Stimulated activated naive B cell treated with anti-CD40 and anti-IgM and Interleukin-4, amounts not matched to agents 10 μg/mL and 1 μg/mL and 100 μg/mL, for 72 hours (primary cell): ENCODE measurements at regions not wholly inside any gene's neighbourhood (a gene's known extent, or its start where the extent isn't known, plus 50 kb on each side); places are given as distances from the start of the nearest gene placed in this dataset.

Experiments used
- ATAC-seq, 2 donors: fragments of 150-1000 bp; cut with Tn5 transposase; replicated peaks; 2 replicates each; pipeline ENCODE4 v1.10.0; 2021; ENCODE audit warnings: moderate library complexity in 1 of 2
- DNase-seq: peaks from one replicate; pipeline ENCODE4 v3.0.0; 2021
- H3K27ac Mint-ChIP-seq: one replicate; pipeline ENCODE4 v1.8.0; 2022; ENCODE audit warnings: mild to moderate bottlenecking, mixed read lengths
- H3K27me3 Mint-ChIP-seq, 2 donors: one replicate each; pipeline ENCODE4 v1.8.0; 2022; ENCODE audit warnings: mixed read lengths in 2 of 2
- H3K36me3 Mint-ChIP-seq, 2 donors: one replicate each; pipeline ENCODE4 v1.8.0; 2022; ENCODE audit warnings: mixed read lengths in 2 of 2, mild to moderate bottlenecking in 1 of 2
- H3K4me1 Mint-ChIP-seq, 2 donors: one replicate each; pipeline ENCODE4 v1.8.0; 2022; ENCODE audit warnings: mixed read lengths in 2 of 2, mild to moderate bottlenecking in 1 of 2
- H3K4me3 Mint-ChIP-seq, 2 donors: one replicate each; pipeline ENCODE4 v1.8.0; 2022; ENCODE audit warnings: mild to moderate bottlenecking in 2 of 2, mixed read lengths in 2 of 2, moderate library complexity in 1 of 2
- H3K9me3 Mint-ChIP-seq, 2 donors: one replicate each; pipeline ENCODE4 v1.8.0; 2022; ENCODE audit warnings: mixed read lengths in 2 of 2, mild to moderate bottlenecking in 1 of 2

DNA sequence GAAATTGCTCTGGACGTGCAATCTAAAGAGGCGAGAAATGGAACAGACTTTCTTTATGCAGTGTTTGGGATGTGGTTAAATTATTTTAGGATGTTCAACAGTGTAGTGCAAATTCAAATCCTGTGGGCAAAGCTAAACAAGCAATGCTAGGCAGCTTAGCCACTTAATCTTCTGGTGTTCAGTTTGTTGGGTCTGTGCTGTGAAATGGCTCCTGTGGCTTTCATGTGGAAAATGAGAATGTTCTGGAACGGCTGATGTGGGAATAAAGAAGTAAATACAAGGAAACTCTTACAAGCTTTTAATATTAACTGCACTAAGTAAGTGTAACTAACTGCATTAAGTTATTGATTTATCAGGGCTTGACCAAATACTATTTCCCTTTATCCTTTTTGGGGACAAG lies 766.6 kb downstream of the ADGRL2 start:
- Mint-ChIP-seq H3K4me3 (no peak overlapping the region), H3K27me3 (no peaks in the 10 kb centered on the region), H3K9me3 (peaks cover 0 to 4% of the 10 kb centered on the region in 2 donors), H3K36me3 (no peaks in the 10 kb centered on the region), H3K4me1 (peaks cover 1 to 10% of the 10 kb centered on the region in 2 donors), H3K27ac (no peak overlapping the region)
- ATAC-seq (no peak), DNase-seq (no peak)

DNA sequence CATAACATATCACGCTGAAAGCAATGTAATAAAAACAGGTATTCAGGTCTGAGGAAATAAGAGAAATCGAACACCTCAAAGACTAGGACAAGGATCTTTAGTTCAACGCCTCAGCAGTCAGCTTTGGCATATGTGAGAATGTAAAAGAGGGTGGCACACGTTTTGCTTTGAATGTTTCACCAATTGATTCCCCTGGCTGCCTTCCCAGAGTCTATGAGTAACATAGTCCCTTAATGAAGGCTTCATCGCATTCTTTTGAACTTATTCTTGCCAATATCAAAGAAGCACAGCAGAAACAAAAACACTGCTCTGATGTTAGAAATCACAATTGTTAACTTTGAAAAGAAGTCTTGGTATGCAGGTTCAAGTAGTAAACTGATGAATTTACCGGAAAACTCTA lies 764.8 kb downstream of the ADGRL2 start:
- ATAC-seq (no peak), DNase-seq (no peak)
- H3K4me3 Mint-ChIP-seq: no peak overlapping the region
- no peaks in the 10 kb centered on the region for H3K36me3 Mint-ChIP-seq
- H3K4me1 Mint-ChIP-seq: peaks cover 1 to 12% of the 10 kb centered on the region in 2 donors
- H3K27ac Mint-ChIP-seq: no peak overlapping the region
- H3K27me3 Mint-ChIP-seq: no peaks in the 10 kb centered on the region
- no peaks in the 10 kb centered on the region for H3K9me3 Mint-ChIP-seq

DNA sequence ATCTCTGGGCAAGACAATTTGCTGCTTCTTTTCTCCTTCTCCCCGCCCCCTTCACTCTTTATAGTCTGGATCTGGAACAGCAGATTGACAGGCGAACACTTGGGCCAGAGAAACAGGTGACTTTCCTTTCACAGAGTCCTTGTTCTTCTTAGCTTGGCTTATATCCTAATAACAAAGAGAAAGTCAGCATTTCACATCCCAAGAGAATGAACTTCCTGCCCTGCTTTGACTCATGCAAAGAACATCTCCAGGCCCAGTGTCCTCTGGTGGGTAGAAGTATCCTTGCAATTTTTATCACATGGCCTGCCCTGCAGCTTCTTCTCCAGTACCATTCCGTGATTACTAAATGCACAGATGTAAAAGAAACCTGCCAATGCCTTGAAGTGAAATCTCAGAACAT lies 764.4 kb downstream of the ADGRL2 start:
- no peak for DNase-seq
- no peaks in the 10 kb centered on the region for H3K36me3 Mint-ChIP-seq
- ATAC-seq: no peak

DNA sequence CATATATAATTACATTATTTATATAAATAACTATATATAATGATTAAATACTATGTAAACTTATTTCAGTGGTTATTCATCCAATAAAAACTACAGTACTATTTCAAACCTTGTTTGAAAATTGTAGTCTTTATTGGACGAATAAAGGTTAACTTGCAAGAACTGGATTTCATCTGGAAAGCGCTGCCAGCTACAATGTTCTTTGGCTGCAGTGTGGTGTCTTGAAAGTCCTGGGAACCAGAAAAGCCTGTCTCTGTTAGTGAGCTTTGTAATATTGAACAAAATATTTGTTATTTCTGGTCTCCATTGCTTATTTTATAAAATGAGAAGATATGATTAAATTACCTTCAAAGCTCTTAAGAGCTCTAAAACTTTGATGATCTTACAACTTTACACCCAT lies 763.6 kb downstream of the ADGRL2 start:
- Mint-ChIP-seq H3K4me1 (peaks cover 1 to 12% of the 10 kb centered on the region in 2 donors), H3K27ac (no peak overlapping the region), H3K27me3 (no peaks in the 10 kb centered on the region), H3K9me3 (no peaks in the 10 kb centered on the region), H3K36me3 (no peaks in the 10 kb centered on the region), H3K4me3 (no peak overlapping the region)
- DNase-seq (no peak), ATAC-seq (no peak)

More for the DNA sequence above, 764.4 kb downstream of the ADGRL2 start:
- Mint-ChIP-seq H3K4me1 (peaks cover 1 to 12% of the 10 kb centered on the region in 2 donors), H3K27ac (no peak overlapping the region), H3K9me3 (no peaks in the 10 kb centered on the region), H3K4me3 (no peak overlapping the region), H3K27me3 (no peaks in the 10 kb centered on the region)

DNA sequence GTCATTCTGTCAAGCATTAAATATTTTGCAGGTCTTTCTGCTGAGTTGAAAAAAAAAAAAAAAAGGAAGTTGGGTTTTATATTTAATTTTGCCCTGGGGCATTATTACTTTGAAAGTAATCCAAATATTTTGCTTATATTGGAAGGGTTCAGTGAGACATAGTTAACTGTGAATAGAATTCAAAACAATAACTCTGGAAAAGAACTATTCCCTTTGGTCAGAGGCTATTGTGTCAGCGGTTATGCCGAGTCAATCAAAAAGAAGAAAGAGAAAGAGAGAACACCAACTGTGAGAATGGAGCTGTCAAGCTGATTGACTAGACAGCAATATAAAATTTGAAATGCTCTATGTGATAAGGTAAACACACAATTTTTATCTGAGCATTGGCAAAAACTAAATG lies 761.7 kb downstream of the ADGRL2 start:
- H3K4me1 Mint-ChIP-seq: peaks cover 1 to 12% of the 10 kb centered on the region in 2 donors
- DNase-seq (no peak), ATAC-seq (no peak)
- H3K27ac Mint-ChIP-seq: peak overlapping the region; percentile 42
- H3K4me3 Mint-ChIP-seq: no peak overlapping the region
- H3K9me3 Mint-ChIP-seq: no peaks in the 10 kb centered on the region
- no peaks in the 10 kb centered on the region for H3K27me3 Mint-ChIP-seq
- H3K36me3 Mint-ChIP-seq: no peaks in the 10 kb centered on the region

DNA sequence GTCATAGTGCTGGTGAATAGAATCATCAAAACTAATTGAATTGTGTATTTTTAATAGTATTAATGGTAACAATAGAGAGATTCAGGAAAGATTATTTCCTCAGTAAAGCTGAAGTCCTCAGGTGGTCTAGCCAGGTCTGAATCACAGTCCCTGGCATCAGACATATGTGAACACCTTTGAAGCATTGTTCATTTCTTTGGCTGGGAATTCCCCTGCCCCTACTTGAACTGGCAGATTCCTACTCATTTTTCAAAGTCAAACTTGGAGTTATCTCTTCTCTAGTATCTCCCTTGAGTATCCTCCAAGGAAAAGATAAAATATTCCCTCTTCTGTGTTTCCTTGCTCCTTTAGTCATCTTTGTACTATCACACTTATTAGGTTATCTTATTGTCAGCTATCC lies 759.8 kb downstream of the ADGRL2 start:
- no peaks in the 10 kb centered on the region for H3K36me3 Mint-ChIP-seq
- H3K9me3 Mint-ChIP-seq: no peaks in the 10 kb centered on the region
- no peaks in the 10 kb centered on the region for H3K27me3 Mint-ChIP-seq
- no peak for DNase-seq
- peaks cover 1 to 12% of the 10 kb centered on the region in 2 donors for H3K4me1 Mint-ChIP-seq
- H3K4me3 Mint-ChIP-seq: no peak overlapping the region
- no peak for ATAC-seq
- H3K27ac Mint-ChIP-seq: no peak overlapping the region

DNA sequence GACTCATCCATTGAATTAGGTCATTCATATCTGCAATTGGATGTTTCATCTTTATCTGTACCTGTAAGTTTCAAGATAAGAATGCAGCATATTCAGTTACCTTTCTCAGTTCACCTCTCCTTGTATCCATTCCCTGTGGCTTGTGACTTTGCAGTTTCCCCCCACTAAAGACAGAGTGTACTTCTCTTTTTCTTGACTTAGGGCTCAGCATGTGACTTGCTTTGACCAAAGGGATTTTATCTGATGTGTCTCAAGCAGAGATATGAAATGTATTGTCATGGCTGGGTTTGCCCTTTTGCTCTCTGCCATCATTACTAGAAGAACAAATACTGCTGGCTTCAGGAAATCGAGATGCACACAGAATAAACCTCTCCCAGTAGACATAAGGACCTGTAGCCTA lies 754.8 kb downstream of the ADGRL2 start:
- no peaks in the 10 kb centered on the region for H3K4me1 Mint-ChIP-seq
- peaks cover 0 to 2% of the 10 kb centered on the region in 2 donors for H3K9me3 Mint-ChIP-seq
- DNase-seq (no peak), ATAC-seq (no peak)
- no peak overlapping the region for H3K27ac Mint-ChIP-seq
- no peaks in the 10 kb centered on the region for H3K36me3 Mint-ChIP-seq
- no peak overlapping the region for H3K4me3 Mint-ChIP-seq
- no peaks in the 10 kb centered on the region for H3K27me3 Mint-ChIP-seq

DNA sequence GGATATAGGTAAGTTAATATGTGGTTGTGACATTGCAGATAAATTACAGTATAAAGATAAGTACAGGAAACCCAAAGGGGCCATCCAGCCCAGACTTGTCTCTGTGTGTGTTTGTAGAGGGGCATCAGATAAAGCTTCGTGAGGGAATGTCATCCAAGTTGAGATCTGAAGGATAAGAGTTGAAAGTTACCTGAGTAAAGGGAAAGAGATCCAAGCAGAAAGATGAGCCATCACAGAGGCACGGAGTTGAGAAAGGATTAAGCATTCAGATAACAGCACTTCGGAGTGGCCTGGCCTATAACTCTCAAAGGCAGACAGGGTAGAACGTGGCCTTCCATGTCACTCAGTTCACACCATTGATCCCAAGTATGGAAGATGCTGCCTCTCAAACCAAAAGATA lies 749.1 kb downstream of the ADGRL2 start:
- Mint-ChIP-seq H3K27me3 (no peaks in the 10 kb centered on the region), H3K4me3 (no peak overlapping the region), H3K9me3 (peaks cover 0 to 5% of the 10 kb centered on the region in 2 donors), H3K27ac (no peak overlapping the region), H3K36me3 (no peaks in the 10 kb centered on the region), H3K4me1 (no peaks in the 10 kb centered on the region)
- DNase-seq (no peak), ATAC-seq (no peak)

DNA sequence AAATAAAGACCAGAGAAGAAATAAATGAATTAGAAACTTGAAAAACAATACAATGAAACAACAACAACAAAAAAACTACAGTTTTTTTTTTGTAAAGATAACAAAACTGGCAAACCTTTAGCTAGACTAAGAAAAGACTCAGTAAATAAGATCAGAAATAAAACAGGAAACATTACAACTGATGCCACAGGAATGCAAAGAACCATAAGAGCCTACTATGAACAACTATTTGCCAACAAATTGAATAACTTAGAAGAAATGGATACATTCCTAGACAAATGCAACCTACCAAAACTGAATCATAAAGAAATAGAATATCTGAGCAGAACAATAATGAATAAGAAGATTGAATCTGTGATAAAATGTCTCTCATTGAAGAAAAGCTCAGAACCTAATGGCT lies 742.0 kb downstream of the ADGRL2 start:
- H3K9me3 Mint-ChIP-seq: peaks cover 4 to 10% of the 10 kb centered on the region in 2 donors
- no peak overlapping the region for H3K4me3 Mint-ChIP-seq
- H3K36me3 Mint-ChIP-seq: peaks cover 3 to 4% of the 10 kb centered on the region in 2 donors
- H3K27ac Mint-ChIP-seq: no peak overlapping the region
- H3K27me3 Mint-ChIP-seq: no peaks in the 10 kb centered on the region
- H3K4me1 Mint-ChIP-seq: peaks cover 0 to 7% of the 10 kb centered on the region in 2 donors
- DNase-seq (no peak), ATAC-seq (no peak)

DNA sequence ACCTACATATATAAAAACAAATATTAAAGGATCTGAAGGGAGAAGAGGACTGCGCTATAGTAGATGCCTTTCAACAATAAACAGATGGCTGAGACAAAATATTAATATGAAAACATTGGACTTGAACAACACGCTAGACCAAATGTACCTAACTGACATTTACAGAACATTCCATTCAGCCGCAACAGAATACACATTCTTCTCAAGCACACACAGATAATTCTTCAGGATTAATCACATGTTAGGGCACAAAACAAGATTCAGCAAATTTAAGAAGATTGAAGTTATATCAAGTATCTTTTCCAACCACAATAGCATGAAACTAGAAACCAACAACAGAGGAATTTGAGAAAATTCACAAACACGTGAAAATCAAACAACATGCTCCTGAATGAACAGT lies 741.4 kb downstream of the ADGRL2 start:
- no peak overlapping the region for H3K4me3 Mint-ChIP-seq
- no peaks in the 10 kb centered on the region for H3K27me3 Mint-ChIP-seq
- no peak overlapping the region for H3K27ac Mint-ChIP-seq
- peaks cover 0 to 7% of the 10 kb centered on the region in 2 donors for H3K4me1 Mint-ChIP-seq
- ATAC-seq: no peak
- H3K9me3 Mint-ChIP-seq: peaks cover 4 to 10% of the 10 kb centered on the region in 2 donors
- DNase-seq: no peak
- peaks cover 3 to 4% of the 10 kb centered on the region in 2 donors for H3K36me3 Mint-ChIP-seq

DNA sequence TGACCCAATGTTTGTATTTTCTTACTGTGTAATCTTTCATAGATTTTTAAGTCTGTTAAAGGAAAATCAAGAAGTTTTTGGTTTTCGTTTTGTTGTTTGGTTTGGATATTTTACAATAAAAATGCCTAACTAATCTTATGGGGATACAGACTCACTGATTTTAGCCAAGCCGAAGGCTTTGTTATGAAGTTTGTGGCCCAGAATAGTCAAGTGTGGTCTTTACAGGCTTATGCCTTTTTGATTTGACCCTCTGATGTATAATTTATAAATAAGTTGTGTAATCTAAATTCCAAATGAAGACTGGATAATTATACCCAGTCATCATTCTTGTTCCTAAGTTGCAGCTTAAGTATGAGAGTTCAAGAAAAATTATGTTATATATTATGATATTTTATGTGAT lies 739.3 kb downstream of the ADGRL2 start:
- Mint-ChIP-seq H3K36me3 (peaks cover 3 to 4% of the 10 kb centered on the region in 2 donors), H3K4me3 (no peak overlapping the region), H3K4me1 (peaks cover 0 to 7% of the 10 kb centered on the region in 2 donors), H3K9me3 (peaks cover 8 to 10% of the 10 kb centered on the region in 2 donors), H3K27ac (no peak overlapping the region), H3K27me3 (no peaks in the 10 kb centered on the region)
- ATAC-seq (no peak), DNase-seq (no peak)

DNA sequence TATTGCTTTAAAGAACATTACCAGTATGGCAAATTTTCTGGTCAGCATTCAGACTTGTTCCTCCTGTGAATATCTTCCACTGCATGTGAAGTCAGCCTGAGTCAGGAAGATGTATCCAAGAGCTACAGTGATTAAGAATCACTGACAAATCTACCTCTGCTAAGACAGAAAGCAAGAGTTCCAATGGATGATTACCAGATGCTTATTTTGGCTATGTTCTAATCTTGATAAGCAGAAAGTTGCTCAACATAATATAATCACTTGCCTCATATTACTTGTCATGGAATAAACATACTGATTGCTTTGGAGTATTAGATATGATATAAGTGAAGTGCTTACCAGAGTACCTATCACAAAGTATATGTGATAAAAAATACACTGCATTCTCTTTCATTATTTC lies 738.1 kb downstream of the ADGRL2 start:
- DNase-seq: no peak
- Mint-ChIP-seq H3K27me3 (no peaks in the 10 kb centered on the region), H3K36me3 (peaks cover 3 to 4% of the 10 kb centered on the region in 2 donors), H3K4me1 (peaks cover 0 to 7% of the 10 kb centered on the region in 2 donors), H3K4me3 (no peak overlapping the region), H3K9me3 (peaks cover 8% of the 10 kb centered on the region in 2 donors), H3K27ac (no peak overlapping the region)
- no peak for ATAC-seq

DNA sequence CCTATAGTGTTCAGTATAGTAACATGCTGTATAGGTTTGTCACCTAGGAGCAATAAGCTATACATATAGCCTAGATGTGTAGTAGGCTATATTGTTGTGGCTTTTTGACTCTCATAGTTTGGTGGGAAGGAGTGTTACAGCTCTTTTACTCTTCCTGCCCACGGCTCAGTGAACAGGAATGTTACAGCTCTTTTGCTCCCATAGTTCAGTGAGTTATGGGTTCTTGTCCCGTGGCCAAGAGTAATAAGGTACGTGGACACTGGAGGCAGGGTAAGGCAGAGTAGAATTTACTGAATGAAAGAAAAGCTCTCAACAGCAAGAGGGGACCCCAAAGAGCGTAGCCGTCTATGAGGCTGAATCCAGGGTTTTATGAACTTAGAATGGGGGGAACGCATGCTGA lies 734.3 kb downstream of the ADGRL2 start:
- ATAC-seq: no peak
- no peak overlapping the region for H3K4me3 Mint-ChIP-seq
- H3K27ac Mint-ChIP-seq: no peak overlapping the region
- peaks cover 7 to 9% of the 10 kb centered on the region in 2 donors for H3K9me3 Mint-ChIP-seq
- DNase-seq: no peak
- H3K4me1 Mint-ChIP-seq: no peaks in the 10 kb centered on the region
- H3K27me3 Mint-ChIP-seq: no peaks in the 10 kb centered on the region
- no peaks in the 10 kb centered on the region for H3K36me3 Mint-ChIP-seq

DNA sequence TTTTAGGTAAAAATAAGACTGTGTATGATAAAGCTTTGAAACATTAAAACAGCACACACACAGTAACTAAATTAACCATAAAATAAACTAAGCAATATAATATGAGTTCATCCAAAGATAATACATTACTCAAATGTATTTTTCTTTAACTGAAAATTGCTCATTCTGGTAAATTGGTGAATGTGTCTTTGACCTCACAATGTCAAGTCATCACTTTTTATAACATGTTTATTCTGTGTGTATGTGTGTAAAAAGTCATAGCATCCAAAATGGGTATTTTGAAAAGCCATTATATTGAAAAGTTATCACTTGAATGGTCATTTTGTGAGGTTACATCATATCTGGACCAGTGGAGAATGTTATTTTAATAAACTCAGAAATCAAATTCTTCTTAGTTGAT lies 724.6 kb downstream of the ADGRL2 start:
- Mint-ChIP-seq H3K27me3 (no peaks in the 10 kb centered on the region), H3K4me1 (no peaks in the 10 kb centered on the region), H3K9me3 (peaks cover 0 to 3% of the 10 kb centered on the region in 2 donors), H3K36me3 (no peaks in the 10 kb centered on the region), H3K4me3 (no peak overlapping the region), H3K27ac (no peak overlapping the region)
- no peak for ATAC-seq
- no peak for DNase-seq

DNA sequence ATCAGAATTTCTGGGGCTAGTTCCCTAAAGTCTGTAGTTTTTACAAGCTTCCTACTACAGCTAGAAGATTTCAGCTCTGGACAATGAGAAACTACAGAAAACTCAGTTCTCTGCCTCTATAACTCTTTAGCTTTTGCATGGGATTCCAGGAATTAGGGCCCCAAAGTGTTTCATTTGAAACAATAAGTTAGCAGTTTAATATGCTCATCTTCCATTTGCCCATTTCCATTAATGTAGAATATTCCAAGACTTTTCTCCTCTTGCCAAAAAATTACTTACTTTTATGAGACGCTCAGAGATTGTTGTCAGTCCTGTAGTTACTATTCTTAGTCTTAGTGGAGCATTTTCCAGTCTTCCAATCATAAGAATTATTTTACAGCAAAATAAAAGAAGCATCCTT lies 719.9 kb downstream of the ADGRL2 start:
- Mint-ChIP-seq H3K4me1 (no peaks in the 10 kb centered on the region), H3K27ac (no peak overlapping the region), H3K4me3 (no peak overlapping the region), H3K27me3 (no peaks in the 10 kb centered on the region), H3K9me3 (no peaks in the 10 kb centered on the region), H3K36me3 (no peaks in the 10 kb centered on the region)
- no peak for ATAC-seq
- DNase-seq: no peak

DNA sequence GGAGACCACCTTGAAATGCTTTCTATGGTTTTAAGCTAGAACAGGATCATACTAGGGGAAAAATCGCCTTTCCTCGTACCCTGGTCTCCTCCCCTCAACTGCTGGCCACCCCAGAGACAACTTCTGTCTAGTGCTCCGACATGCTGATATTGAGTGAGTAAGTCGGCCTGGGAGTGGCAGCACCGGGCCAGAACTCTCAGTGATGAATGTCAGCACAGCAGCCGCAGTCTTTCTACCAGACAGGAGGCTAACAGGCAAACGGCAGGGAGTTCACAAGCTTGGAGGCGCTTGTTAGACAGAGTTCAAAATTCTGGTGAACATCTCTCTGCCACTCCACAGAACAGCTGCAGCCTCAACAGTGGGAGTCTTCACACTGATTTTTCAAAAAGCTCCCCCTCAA lies 716.9 kb downstream of the ADGRL2 start:
- ATAC-seq: no peak
- no peak for DNase-seq
- no peaks in the 10 kb centered on the region for H3K27me3 Mint-ChIP-seq
- H3K4me1 Mint-ChIP-seq: no peaks in the 10 kb centered on the region
- no peak overlapping the region for H3K27ac Mint-ChIP-seq
- H3K9me3 Mint-ChIP-seq: no peaks in the 10 kb centered on the region
- H3K36me3 Mint-ChIP-seq: no peaks in the 10 kb centered on the region
- H3K4me3 Mint-ChIP-seq: no peak overlapping the region
